ENCODE measurements at regions not wholly inside any gene's neighbourhood (a gene's known extent, or its start where the extent isn't known, plus 50 kb on each side); places are given as distances from the start of the nearest gene placed in this dataset.

DNA sequence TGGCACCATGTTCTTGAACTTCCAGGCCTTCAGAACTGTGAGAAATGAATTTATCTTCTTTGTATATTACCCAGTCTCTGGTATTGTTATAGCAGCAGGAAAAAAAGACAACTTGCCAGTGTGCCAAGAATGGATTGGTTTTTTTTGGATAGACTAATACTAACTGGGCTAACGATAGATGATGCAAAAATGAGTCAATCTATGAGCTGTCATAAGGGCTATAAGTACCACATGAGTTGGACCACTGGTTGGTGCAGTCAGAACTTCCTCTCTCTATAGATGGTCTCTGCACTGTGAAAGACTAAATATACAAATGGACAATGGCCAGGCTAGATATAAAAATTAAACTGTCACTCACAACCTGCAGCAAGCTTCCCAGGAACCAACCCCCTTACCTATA lies 87.6 kb upstream of the COL21A1 start:
- Histone ChIP-seq H2BK120ac (ENCODE audit: low read depth, low read length) (peak overlapping the region; percentile 85), H2AFZ (replicated peaks; ENCODE audit: low read length, poor library complexity) (no peak overlapping the region), H3K36me3 (ENCODE audit: control insufficient read depth, insufficient read depth, low read length) (no peaks in the 10 kb centered on the region), H2AK5ac (ENCODE audit: low read depth, low read length) (peak overlapping the region; percentile 47), H4K5ac (ENCODE audit: low read depth, low read length) (peak overlapping the region; percentile 51; the same call in 1 of the 2 replicates), H3K9ac (ENCODE audit: low read depth, low read length) (no peak overlapping the region), H2BK15ac (ENCODE audit: low read depth, low read length) (peak overlapping the region; percentile 77; the same call in 2 of the 3 replicates), H3K4ac (ENCODE audit: low read depth, low read length) (peak overlapping the region; percentile 76), H3K9me3 (ENCODE audit: control insufficient read depth, insufficient read depth, low read length) (no peaks in the 10 kb centered on the region), H2BK5ac (ENCODE audit: low read depth, low read length, poor library complexity, severe bottlenecking) (peak overlapping the region; percentile 89), H3K14ac (replicated peaks; ENCODE audit: low read depth, low read length) (peak overlapping the region; percentile 29; the same call in 1 of the 2 replicates), H3K4me1 (ENCODE audit: control insufficient read depth, insufficient read depth, low read length) (peaks cover 7% of the 10 kb centered on the region; the same call in 1 of the 2 replicates), H3K27ac (ENCODE audit: insufficient read depth, low read length) (peak overlapping the region; percentile 28; the same call in 1 of the 2 replicates), H4K91ac (ENCODE audit: insufficient read depth, low read depth, low read length) (peak overlapping the region; percentile 77; the same call in 1 of the 2 replicates), H3K18ac (ENCODE audit: low read depth, low read length) (peak overlapping the region; percentile 86; the same call in 1 of the 2 replicates), H3K9me1 (ENCODE audit: insufficient read depth, low read length) (no peaks in the 10 kb centered on the region), H3K56ac (ENCODE audit: extremely low read depth, insufficient read depth, low read length) (0 out of 2 replicates have a peak overlapping the region, but pooled peaks have one; percentile 33), H3K23ac (ENCODE audit: low read depth, low read length) (peak overlapping the region; percentile 37; the same call in 1 of the 2 replicates), H3K27me3 (ENCODE audit: control insufficient read depth, insufficient read depth, low read length) (no peaks in the 10 kb centered on the region), H4K20me1 (ENCODE audit: insufficient read depth, low read length) (no peaks in the 10 kb centered on the region), H4K8ac (ENCODE audit: low read depth in 2 of 2, low read length in 2 of 2) (peak overlapping the region; percentile 55 to 70), H3K4me2 (ENCODE audit: low read depth, low read length) (no peak overlapping the region; the same call in 1 of the 2 replicates), H3K4me3 (ENCODE audit: insufficient read depth, low read depth, low read length) (no peak overlapping the region), H2AK9ac (replicated peaks; ENCODE audit: low read depth, low read length, poor library complexity) (no peak overlapping the region), H3K79me1 (ENCODE audit: low read depth in 1 of 2, low read length in 2 of 2) (no peaks in the 10 kb centered on the region), H2BK20ac (ENCODE audit: low read depth, low read length) (peak overlapping the region; percentile 90)
- in situ Hi-C loops (cut with MboI; ENCODE audit: low sequenced_read_pairs) (loop anchor here (25.0 kb wide), 1 partner anchor 977 kb away; the partner anchor contains the start of gene PRIM2), dilution Hi-C loops (cut with HindIII; ENCODE audit: low sequenced_read_pairs, unreplicated experiment) (no loop called here), intact Hi-C loops (cut with micrococcal nuclease) (no loop called here)
- BruUV-seq (replicated peaks) = no TSS peak
- WGBS, 2 experiments (ENCODE audit: extremely low coverage in 2 of 2, insufficient read length in 1 of 2) = no CpG with 5 or more reads among the region's 1 CpG
- ChIA-PET POLR2A (ENCODE audit: unreplicated experiment) (no interaction called here), CTCF (no interaction called here)
- TF ChIP-seq RFX5 (IDR thresholded peaks at IDR 0.05; ENCODE audit: low read depth, low read length) (peak; percentile 48; the same call in 1 of the 2 replicates), RCOR1 (IDR thresholded peaks at IDR 0.05; ENCODE audit: insufficient replicate concordance, low read length) (no peak), NFE2L2 (IDR thresholded peaks at IDR 0.05; ENCODE audit: low read depth, low read length) (no peak), SMC3 (IDR thresholded peaks at IDR 0.05; ENCODE audit: low read depth, low read length) (no peak), POLR2A (IDR thresholded peaks at IDR 0.05; ENCODE audit: low read depth, low read length) (peak; percentile 69), CEBPB (IDR thresholded peaks at IDR 0.05; ENCODE audit: low read depth, low read length) (peak; percentile 83)
- TF ChIP-seq, protein P1, sequence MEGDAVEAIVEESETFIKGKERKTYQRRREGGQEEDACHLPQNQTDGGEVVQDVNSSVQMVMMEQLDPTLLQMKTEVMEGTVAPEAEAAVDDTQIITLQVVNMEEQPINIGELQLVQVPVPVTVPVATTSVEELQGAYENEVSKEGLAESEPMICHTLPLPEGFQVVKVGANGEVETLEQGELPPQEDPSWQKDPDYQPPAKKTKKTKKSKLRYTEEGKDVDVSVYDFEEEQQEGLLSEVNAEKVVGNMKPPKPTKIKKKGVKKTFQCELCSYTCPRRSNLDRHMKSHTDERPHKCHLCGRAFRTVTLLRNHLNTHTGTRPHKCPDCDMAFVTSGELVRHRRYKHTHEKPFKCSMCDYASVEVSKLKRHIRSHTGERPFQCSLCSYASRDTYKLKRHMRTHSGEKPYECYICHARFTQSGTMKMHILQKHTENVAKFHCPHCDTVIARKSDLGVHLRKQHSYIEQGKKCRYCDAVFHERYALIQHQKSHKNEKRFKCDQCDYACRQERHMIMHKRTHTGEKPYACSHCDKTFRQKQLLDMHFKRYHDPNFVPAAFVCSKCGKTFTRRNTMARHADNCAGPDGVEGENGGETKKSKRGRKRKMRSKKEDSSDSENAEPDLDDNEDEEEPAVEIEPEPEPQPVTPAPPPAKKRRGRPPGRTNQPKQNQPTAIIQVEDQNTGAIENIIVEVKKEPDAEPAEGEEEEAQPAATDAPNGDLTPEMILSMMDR (conservative IDR thresholded peaks at IDR 0.05; ENCODE audit: low read depth, low read length) = no peak
- peak; percentile 42; the same call in 1 of the 2 replicates for ATAC-seq (ENCODE audit: low read depth)
- DNase-seq = peak; percentile 89

All from IMR-90 (cell line).